VCaP (cell line): ENCODE measurements at regions not wholly inside any gene's neighbourhood (a gene's known extent, or its start where the extent isn't known, plus 50 kb on each side); places are given as distances from the start of the nearest gene placed in this dataset.

Experiments used
- H3K27ac ChIP-seq: fragments of 450-650 bp; 2 replicates; pipeline ENCODE4 v1.5.1; 2017
- CTCF ChIP-seq: fragments of 450-650 bp; conservative IDR thresholded peaks from 2 replicates; pipeline ENCODE4 v1.5.1; 2017; ENCODE audit warnings: mild to moderate bottlenecking, moderate library complexity

GRCh38 chr13:60976367-60976766 lies 439.3 kb downstream of the PCDH20 start:
- no peak overlapping the region for H3K27ac ChIP-seq
- TF ChIP-seq CTCF: no peak

DNA sequence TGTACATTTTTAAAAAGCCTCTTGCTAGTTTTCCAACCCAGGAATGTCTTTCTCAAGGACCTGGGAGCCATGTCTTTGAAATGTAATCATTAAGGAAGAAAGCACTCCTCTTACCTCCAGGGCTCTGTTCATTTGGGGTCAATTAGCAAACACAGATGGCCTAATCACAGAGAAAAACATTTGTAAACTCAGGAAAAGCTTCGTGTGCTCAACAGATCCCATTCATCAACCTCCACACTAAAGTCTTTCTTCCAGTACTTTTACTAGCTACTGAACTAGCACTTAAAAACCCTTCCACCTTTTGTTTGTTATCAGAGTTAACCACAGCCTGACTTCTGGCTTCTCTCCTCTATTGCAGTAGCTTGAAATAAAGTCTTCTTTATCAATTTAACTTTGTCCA lies 441.4 kb downstream of the PCDH20 start:
- no peak for TF ChIP-seq CTCF
- no peak overlapping the region for H3K27ac ChIP-seq

GRCh38 chr13:60973529-60973928 lies 442.1 kb downstream of the PCDH20 start:
- H3K27ac ChIP-seq: no peak overlapping the region
- no peak for TF ChIP-seq CTCF

DNA sequence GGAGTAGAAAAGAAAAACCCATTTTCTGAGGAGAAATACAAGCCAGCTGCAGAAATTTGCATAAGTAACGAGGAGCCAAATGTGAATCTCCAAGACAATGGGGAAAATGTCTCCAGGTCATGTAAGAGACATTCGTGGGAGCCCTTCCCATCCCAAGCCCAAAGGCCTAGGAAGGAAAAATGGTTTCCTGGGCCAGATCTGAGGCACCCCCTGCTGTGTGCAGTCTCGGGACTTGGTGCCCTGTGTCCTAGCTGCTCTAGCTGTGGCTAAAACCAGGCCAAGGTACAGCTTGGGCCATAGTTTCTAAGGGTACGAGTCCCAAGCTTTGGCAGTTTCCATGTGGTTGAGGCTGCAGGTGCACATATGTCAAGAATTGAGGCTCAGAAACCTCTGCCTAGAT lies 444.9 kb downstream of the PCDH20 start:
- no peak for TF ChIP-seq CTCF
- no peak overlapping the region for H3K27ac ChIP-seq

DNA sequence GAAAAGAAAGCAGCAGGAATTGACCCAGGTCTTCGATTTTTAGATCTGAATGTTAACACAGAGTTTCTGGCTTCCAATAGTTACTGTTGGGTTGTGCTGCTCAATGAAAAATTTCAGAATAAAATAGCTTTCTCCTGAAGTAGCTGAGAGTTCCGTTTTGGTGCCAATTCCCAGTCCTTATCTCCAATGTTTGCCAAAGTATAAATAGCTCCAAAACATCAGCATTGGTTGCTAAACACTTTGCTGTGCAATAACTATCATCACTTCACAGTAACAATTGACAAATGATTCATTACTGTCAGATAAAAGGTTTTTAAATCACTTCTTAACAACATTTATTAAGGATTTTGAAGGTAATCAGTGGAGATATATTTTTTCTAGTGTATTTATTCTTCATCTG lies 446.0 kb downstream of the PCDH20 start:
- H3K27ac ChIP-seq: no peak overlapping the region
- TF ChIP-seq CTCF: no peak

DNA sequence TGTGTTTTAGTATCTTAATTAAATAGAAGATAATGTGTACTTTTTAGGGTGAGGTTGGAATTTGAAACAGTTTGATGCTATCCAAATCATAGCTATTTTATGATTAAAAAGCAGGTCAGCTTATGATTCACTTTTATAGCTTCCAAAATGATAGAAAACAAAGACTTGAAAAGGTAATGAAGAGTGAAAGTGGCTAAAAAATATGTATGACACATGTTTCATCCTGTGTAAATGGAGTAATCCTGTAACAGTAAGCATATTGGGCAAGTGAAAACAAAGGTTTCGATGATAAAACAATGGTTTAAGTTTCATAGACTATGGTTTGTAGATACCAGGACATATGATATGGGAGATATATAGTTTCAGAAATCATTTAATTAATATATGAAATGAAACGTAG lies 456.2 kb downstream of the PCDH20 start:
- H3K27ac ChIP-seq: no peak overlapping the region
- no peak for TF ChIP-seq CTCF

DNA sequence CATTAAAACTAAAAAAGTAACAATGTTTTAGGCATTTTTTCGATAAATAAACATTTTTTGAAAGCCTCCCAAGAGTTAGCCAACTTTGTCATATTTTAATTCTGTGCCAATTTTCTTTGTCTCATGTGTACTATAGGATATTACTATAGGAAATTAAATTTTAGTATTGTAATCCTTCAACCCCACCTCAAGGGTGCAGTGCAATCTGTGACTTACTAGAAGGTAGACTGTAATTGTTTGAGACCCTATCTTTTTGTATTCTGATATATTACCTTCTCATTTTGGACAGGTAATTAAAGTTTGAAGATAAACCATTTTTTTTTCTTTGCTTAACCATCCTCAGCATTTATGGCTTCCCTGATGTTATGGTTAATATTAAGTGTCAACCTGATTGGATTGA lies 457.8 kb downstream of the PCDH20 start:
- no peak for TF ChIP-seq CTCF

GRCh38 chr13:60945396-60945795 lies 470.3 kb downstream of the PCDH20 start:
- H3K27ac ChIP-seq: no peak overlapping the region
- no peak for TF ChIP-seq CTCF

More for the DNA sequence above, 457.8 kb downstream of the PCDH20 start:
- no peak overlapping the region for H3K27ac ChIP-seq
